ENCODE measurements at regions not wholly inside any gene's neighbourhood (a gene's known extent, or its start where the extent isn't known, plus 50 kb on each side); places are given as distances from the start of the nearest gene placed in this dataset.

DNA sequence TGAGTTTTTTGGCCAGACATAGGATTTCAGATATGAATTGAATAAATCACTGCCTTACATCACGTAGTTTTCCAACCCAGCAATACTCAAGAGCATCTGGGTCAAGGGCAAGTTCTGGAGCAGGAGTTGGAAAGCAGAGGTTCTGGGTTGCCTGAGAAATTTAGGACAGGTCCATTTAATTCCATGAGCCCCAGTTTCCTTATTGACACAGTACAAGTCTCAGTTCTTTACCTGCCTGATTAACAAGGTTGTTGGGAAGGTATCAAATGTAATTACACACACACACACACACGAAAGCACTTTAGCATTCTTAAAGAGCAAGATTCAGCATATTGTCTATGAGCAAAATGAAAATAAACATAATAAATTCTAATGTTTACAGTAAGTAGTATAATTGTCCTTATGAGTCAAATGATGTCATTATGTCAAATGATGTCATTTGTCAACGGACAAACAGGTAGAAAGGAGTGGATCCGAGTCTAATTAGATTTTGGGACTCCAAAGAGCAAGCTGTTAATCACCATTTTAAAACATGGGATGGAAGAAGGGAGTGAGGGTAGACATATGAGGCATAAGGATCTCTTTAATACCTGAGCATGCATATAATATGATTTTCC, 268.4 kb upstream of the ARGLU1 start:
- no peaks in the 10 kb centered on the region for H3K4me1 ChIP-seq (ENCODE audit: insufficient read depth, low read length)
- H3K79me2 ChIP-seq (ENCODE audit: low read length) = no peaks in the 10 kb centered on the region
- peaks cover 41% of the 10 kb centered on the region for H3K27me3 ChIP-seq (ENCODE audit: low read length)
- H3K4me3 ChIP-seq (ENCODE audit: low read length) = no peak overlapping the region
- intact Hi-C loops (cut with micrococcal nuclease) = no loop called here
- ChIA-PET POLR2A (ENCODE audit: unreplicated experiment) (no interaction called here), CTCF (no interaction called here)
- no peak overlapping the region for H3K4me2 ChIP-seq (ENCODE audit: low read length)
- H3K9me2 ChIP-seq (replicated peaks; ENCODE audit: low read length) = no peaks in the 10 kb centered on the region
- no peak overlapping the region for H2AFZ ChIP-seq (ENCODE audit: low read length)
- H3K27ac ChIP-seq (ENCODE audit: low read length) = no peak overlapping the region
- DNase-seq = no peak
- TF ChIP-seq, protein P1, sequence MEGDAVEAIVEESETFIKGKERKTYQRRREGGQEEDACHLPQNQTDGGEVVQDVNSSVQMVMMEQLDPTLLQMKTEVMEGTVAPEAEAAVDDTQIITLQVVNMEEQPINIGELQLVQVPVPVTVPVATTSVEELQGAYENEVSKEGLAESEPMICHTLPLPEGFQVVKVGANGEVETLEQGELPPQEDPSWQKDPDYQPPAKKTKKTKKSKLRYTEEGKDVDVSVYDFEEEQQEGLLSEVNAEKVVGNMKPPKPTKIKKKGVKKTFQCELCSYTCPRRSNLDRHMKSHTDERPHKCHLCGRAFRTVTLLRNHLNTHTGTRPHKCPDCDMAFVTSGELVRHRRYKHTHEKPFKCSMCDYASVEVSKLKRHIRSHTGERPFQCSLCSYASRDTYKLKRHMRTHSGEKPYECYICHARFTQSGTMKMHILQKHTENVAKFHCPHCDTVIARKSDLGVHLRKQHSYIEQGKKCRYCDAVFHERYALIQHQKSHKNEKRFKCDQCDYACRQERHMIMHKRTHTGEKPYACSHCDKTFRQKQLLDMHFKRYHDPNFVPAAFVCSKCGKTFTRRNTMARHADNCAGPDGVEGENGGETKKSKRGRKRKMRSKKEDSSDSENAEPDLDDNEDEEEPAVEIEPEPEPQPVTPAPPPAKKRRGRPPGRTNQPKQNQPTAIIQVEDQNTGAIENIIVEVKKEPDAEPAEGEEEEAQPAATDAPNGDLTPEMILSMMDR (conservative IDR thresholded peaks at IDR 0.05; ENCODE audit: low read depth, low read length) = no peak
- TF ChIP-seq EZH2phosphoT487 (IDR thresholded peaks at IDR 0.05; ENCODE audit: borderline replicate concordance, low read length) = no peak
- TF ChIP-seq EZH2 (IDR thresholded peaks at IDR 0.05; ENCODE audit: low read length, unreplicated experiment) = no peak
- no TSS peak for BruUV-seq (replicated peaks)
- no peaks in the 10 kb centered on the region for H3F3A ChIP-seq (ENCODE audit: low read length, unreplicated experiment)
- no peak overlapping the region for H3K9ac ChIP-seq (ENCODE audit: low read length)
- no peak for ATAC-seq
- H4K20me1 ChIP-seq (ENCODE audit: low read length) = no peaks in the 10 kb centered on the region
- no peaks in the 10 kb centered on the region for H3K36me3 ChIP-seq (ENCODE audit: low read depth, low read length)
- no peaks in the 10 kb centered on the region for H3K9me3 ChIP-seq (ENCODE audit: low read length)

DNA sequence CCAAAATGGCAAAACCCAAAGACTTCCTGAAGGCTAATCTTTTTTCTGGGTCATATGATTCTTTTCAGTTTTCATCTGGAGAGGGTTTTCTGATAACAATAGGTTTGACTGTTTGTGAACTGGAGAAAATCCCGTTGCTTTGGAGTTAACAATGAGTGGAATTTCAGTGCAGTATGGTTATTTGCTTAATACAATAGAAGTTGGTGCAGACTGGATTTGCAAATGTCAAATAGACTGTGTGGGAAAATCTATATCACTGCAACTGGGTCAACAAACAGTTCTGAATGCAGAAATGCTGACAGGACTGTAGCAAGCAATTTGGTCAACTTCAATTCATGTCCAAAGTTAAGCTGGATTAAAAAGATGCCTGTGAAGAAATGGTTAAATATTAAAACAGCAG, 267.5 kb upstream of the ARGLU1 start:
- Histone ChIP-seq H3K4me3 (ENCODE audit: low read length) (no peak overlapping the region), H3K36me3 (ENCODE audit: low read depth, low read length) (no peaks in the 10 kb centered on the region), H3K9ac (ENCODE audit: low read length) (no peak overlapping the region), H2AFZ (ENCODE audit: low read length) (no peak overlapping the region), H3K4me1 (ENCODE audit: insufficient read depth, low read length) (no peaks in the 10 kb centered on the region), H3K4me2 (ENCODE audit: low read length) (no peak overlapping the region), H3K9me3 (ENCODE audit: low read length) (no peaks in the 10 kb centered on the region), H3K79me2 (ENCODE audit: low read length) (no peaks in the 10 kb centered on the region), H4K20me1 (ENCODE audit: low read length) (no peaks in the 10 kb centered on the region), H3K9me2 (replicated peaks; ENCODE audit: low read length) (no peaks in the 10 kb centered on the region), H3F3A (ENCODE audit: low read length, unreplicated experiment) (no peaks in the 10 kb centered on the region), H3K27ac (ENCODE audit: low read length) (no peak overlapping the region), H3K27me3 (ENCODE audit: low read length) (peaks cover 35% of the 10 kb centered on the region)
- no peak for ATAC-seq
- intact Hi-C loops (cut with micrococcal nuclease) = no loop called here
- TF ChIP-seq EZH2 (IDR thresholded peaks at IDR 0.05; ENCODE audit: low read length, unreplicated experiment) (no peak), EZH2phosphoT487 (IDR thresholded peaks at IDR 0.05; ENCODE audit: borderline replicate concordance, low read length) (no peak)
- TF ChIP-seq, protein P1 (conservative IDR thresholded peaks at IDR 0.05; ENCODE audit: low read depth, low read length) = no peak
- DNase-seq = no peak
- POLR2A ChIA-PET (ENCODE audit: unreplicated experiment) = no interaction called here
- no TSS peak for BruUV-seq (replicated peaks)
- CTCF ChIA-PET = no interaction called here

DNA sequence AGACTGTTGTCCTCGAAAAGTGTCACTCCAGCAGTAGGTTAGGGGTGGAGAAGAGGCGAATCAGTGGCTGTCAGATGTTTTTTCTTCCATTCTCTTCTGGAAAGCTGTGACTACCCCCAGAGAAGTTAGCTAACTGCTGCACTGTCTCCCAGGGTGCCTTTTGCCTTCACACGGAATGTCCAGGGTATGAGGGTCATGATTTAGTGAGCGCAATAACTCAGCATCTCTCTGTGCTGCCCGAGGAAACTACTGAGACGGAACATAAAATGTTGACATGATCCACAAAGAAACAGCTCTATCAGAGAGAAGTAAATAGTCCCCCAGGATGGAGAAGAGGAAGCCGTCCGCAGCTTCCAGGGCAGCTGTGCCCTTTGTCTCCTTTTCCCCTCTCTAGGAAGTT, 254.0 kb upstream of the ARGLU1 start:
- intact Hi-C loops (cut with micrococcal nuclease) = no loop called here
- H3K4me2 ChIP-seq (ENCODE audit: low read length) = no peak overlapping the region
- no peaks in the 10 kb centered on the region for H3K79me2 ChIP-seq (ENCODE audit: low read length)
- H3K9ac ChIP-seq (ENCODE audit: low read length) = no peak overlapping the region
- no peak for ATAC-seq
- no peak for DNase-seq
- H3K36me3 ChIP-seq (ENCODE audit: low read depth, low read length) = no peaks in the 10 kb centered on the region
- no peak overlapping the region for H3K27ac ChIP-seq (ENCODE audit: low read length)
- H3K9me3 ChIP-seq (ENCODE audit: low read length) = no peaks in the 10 kb centered on the region
- TF ChIP-seq EZH2phosphoT487 (IDR thresholded peaks at IDR 0.05; ENCODE audit: borderline replicate concordance, low read length) = no peak
- TF ChIP-seq, protein P1 (conservative IDR thresholded peaks at IDR 0.05; ENCODE audit: low read depth, low read length) = no peak
- no peak for TF ChIP-seq EZH2 (IDR thresholded peaks at IDR 0.05; ENCODE audit: low read length, unreplicated experiment)
- no peak overlapping the region for H2AFZ ChIP-seq (ENCODE audit: low read length)
- no peaks in the 10 kb centered on the region for H3F3A ChIP-seq (ENCODE audit: low read length, unreplicated experiment)
- H4K20me1 ChIP-seq (ENCODE audit: low read length) = no peaks in the 10 kb centered on the region
- no peaks in the 10 kb centered on the region for H3K4me1 ChIP-seq (ENCODE audit: insufficient read depth, low read length)
- no TSS peak for BruUV-seq (replicated peaks)
- POLR2A ChIA-PET (ENCODE audit: unreplicated experiment) = no interaction called here
- CTCF ChIA-PET = no interaction called here
- H3K9me2 ChIP-seq (replicated peaks; ENCODE audit: low read length) = no peaks in the 10 kb centered on the region
- H3K4me3 ChIP-seq (ENCODE audit: low read length) = no peak overlapping the region
- peaks cover 13% of the 10 kb centered on the region for H3K27me3 ChIP-seq (ENCODE audit: low read length)

All from PC-3 (cell line).